ENCODE measurements at regions not wholly inside any gene's neighbourhood (a gene's known extent, or its start where the extent isn't known, plus 50 kb on each side); places are given as distances from the start of the nearest gene placed in this dataset.

DNA sequence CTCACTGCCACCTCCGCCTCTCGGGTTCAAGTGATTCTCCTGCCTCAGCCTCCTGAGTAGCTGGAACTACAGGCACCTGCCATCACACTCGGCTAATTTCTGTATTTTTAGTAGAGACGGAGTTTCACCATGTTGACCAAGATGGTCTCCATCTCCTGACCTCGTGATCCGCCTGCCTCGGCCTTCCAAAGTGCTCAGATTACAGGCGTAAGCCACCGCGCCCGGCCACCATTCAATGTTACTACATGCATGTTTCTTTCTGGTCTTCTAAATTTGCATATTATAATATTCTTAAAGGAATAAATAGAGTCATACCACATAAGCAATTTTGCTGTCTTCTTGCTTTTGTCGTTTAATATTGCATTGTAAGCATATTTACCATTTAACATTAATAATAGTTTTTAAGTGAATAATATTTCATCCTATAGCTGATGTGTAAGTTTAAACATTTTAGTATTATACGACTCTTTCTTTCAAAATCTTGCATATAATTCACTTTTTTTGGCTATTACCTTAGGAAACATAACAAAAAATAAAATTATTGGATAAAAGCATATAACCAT is 1270.4 kb downstream of the ADGRL3 start:
- H3K4me1 ChIP-seq: no peaks in the 10 kb centered on the region
- TF ChIP-seq EP300 (IDR thresholded peaks at IDR 0.05) (no peak), POLR2A (IDR thresholded peaks at IDR 0.05) (no peak), POLR2AphosphoS5 (IDR thresholded peaks at IDR 0.05) (no peak)
- TF ChIP-seq, protein P1, sequence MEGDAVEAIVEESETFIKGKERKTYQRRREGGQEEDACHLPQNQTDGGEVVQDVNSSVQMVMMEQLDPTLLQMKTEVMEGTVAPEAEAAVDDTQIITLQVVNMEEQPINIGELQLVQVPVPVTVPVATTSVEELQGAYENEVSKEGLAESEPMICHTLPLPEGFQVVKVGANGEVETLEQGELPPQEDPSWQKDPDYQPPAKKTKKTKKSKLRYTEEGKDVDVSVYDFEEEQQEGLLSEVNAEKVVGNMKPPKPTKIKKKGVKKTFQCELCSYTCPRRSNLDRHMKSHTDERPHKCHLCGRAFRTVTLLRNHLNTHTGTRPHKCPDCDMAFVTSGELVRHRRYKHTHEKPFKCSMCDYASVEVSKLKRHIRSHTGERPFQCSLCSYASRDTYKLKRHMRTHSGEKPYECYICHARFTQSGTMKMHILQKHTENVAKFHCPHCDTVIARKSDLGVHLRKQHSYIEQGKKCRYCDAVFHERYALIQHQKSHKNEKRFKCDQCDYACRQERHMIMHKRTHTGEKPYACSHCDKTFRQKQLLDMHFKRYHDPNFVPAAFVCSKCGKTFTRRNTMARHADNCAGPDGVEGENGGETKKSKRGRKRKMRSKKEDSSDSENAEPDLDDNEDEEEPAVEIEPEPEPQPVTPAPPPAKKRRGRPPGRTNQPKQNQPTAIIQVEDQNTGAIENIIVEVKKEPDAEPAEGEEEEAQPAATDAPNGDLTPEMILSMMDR (IDR thresholded peaks at IDR 0.05): no peak
- DNase-seq (peak in 1 of 2 donors; percentile 8), ATAC-seq (ENCODE audit: low FRiP score in 2 of 2) (no peak)
- no peak overlapping the region for H3K27ac ChIP-seq
- no peaks in the 10 kb centered on the region for H3K36me3 ChIP-seq
- no peaks in the 10 kb centered on the region for H3K27me3 ChIP-seq
- 93 to 98% methylated on average over 11 to 13 of the region's 13 CpGs for WGBS, 2 donors
- no peak overlapping the region for H3K4me3 ChIP-seq
- no peaks in the 10 kb centered on the region for H3K9me3 ChIP-seq

DNA sequence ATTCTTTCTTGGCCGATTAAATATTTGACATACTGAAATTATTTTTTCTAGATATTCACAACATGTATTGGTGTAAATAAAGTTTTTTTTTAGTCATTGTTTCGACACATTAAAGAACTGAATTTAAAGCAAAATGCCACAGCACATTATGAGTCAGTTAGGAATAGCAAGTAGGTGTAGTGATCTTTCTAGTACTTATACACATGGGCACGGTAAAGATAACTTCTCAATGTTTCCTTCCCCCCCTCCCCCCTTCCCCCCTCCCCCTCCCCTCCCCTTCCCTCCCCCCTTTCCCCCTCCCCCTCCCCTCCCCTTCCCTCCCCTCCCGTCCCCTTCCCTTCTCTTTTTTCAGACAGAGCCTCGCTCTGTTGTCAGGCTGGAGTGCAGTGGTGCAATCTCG is 1269.9 kb downstream of the ADGRL3 start:
- no peaks in the 10 kb centered on the region for H3K9me3 ChIP-seq
- H3K27ac ChIP-seq: no peak overlapping the region
- H3K27me3 ChIP-seq: no peaks in the 10 kb centered on the region
- ATAC-seq (ENCODE audit: low FRiP score in 2 of 2) (no peak), DNase-seq (no peak)
- no peaks in the 10 kb centered on the region for H3K36me3 ChIP-seq
- WGBS, 2 donors: 78 to 85% methylated on average over 6 of the region's 6 CpGs
- TF ChIP-seq, protein P1 (IDR thresholded peaks at IDR 0.05): no peak
- TF ChIP-seq POLR2AphosphoS5 (IDR thresholded peaks at IDR 0.05): no peak
- TF ChIP-seq EP300 (IDR thresholded peaks at IDR 0.05): no peak
- TF ChIP-seq POLR2A (IDR thresholded peaks at IDR 0.05): no peak
- no peaks in the 10 kb centered on the region for H3K4me1 ChIP-seq
- H3K4me3 ChIP-seq: no peak overlapping the region

DNA sequence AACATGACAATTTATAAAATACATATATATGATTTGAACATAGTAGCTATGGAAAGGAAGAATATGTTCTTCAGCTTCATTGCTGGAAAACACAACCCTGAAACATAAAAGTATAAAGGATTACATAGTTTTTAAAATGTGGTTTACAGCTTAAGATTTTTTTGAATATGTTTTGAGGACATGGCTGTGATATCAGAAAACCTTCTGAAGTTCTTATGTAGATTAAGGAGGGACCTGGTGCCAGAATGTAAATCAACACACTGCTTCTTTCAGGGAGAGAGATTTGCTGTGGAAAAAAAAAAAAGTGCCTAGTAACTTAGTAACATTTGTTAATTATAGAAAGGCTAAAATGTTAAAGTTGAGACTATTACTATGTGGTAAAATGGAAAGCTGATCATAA is 1261.8 kb downstream of the ADGRL3 start:
- H3K9me3 ChIP-seq: no peaks in the 10 kb centered on the region
- ATAC-seq (ENCODE audit: low FRiP score in 2 of 2) (no peak), DNase-seq (no peak)
- no peak overlapping the region for H3K4me3 ChIP-seq
- H3K4me1 ChIP-seq: no peaks in the 10 kb centered on the region
- TF ChIP-seq, protein P1 (IDR thresholded peaks at IDR 0.05): no peak
- no peak for TF ChIP-seq POLR2AphosphoS5 (IDR thresholded peaks at IDR 0.05)
- TF ChIP-seq EP300 (IDR thresholded peaks at IDR 0.05): no peak
- TF ChIP-seq POLR2A (IDR thresholded peaks at IDR 0.05): no peak
- no peaks in the 10 kb centered on the region for H3K36me3 ChIP-seq
- no peaks in the 10 kb centered on the region for H3K27me3 ChIP-seq
- H3K27ac ChIP-seq: no peak overlapping the region

DNA sequence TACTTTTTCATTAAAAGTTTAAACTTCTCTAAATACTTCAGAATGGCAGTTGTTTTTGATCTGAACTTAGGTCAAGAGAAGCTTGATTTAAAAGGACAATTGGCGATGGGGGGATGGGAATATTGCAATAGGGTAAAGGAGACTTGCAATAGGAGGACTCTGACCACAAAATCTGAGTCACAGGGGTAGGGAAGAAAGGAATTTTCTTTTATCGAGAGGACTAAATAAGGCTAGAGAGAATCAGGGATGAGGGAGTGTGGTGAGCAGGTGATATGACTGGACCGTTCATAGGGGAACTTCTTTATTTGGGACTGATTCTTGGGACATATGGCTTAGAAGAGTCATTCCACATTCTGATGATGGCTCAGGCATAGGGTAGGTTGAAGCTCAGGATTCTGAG is 1260.2 kb downstream of the ADGRL3 start:
- no peaks in the 10 kb centered on the region for H3K9me3 ChIP-seq
- no peaks in the 10 kb centered on the region for H3K4me1 ChIP-seq
- no peak for DNase-seq
- TF ChIP-seq POLR2A (IDR thresholded peaks at IDR 0.05) (no peak), POLR2AphosphoS5 (IDR thresholded peaks at IDR 0.05) (no peak), EP300 (IDR thresholded peaks at IDR 0.05) (no peak)
- TF ChIP-seq, protein P1 (IDR thresholded peaks at IDR 0.05): no peak
- H3K27me3 ChIP-seq: no peaks in the 10 kb centered on the region
- H3K4me3 ChIP-seq: no peak overlapping the region
- H3K27ac ChIP-seq: no peak overlapping the region
- ATAC-seq (ENCODE audit: low FRiP score in 2 of 2): no peak
- no peaks in the 10 kb centered on the region for H3K36me3 ChIP-seq
- 90 to 91% methylated on average over 3 of the region's 3 CpGs for WGBS, 2 donors

DNA sequence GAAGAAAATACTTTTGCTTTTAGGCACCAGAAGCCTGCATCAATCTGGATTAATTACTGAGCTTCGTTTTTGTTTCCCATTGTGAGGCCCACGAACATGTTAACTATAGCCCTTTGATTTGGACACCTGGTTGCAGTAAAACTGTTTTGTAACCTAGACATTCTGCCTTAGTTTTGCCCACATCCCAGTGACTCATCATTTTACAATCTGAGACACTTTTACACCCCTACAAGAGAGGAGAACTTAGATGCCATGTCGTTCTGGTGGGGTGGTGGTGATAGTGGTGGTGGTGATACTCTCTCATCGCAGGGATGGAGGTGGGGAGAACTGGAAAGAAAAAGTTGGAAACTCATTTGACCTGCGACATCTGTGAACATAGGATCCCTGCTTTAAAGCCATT is 1257.2 kb downstream of the ADGRL3 start:
- WGBS, 2 donors: 75 to 78% methylated on average over 5 of the region's 5 CpGs
- Histone ChIP-seq H3K27me3 (no peaks in the 10 kb centered on the region), H3K9me3 (no peaks in the 10 kb centered on the region), H3K36me3 (no peaks in the 10 kb centered on the region), H3K27ac (no peak overlapping the region), H3K4me1 (no peaks in the 10 kb centered on the region), H3K4me3 (no peak overlapping the region)
- no peak for ATAC-seq (ENCODE audit: low FRiP score in 2 of 2)
- DNase-seq: no peak
- no peak for TF ChIP-seq POLR2AphosphoS5 (IDR thresholded peaks at IDR 0.05)
- TF ChIP-seq POLR2A (IDR thresholded peaks at IDR 0.05): no peak
